GM19463 (cell line): ENCODE measurements at regions not wholly inside any gene's neighbourhood (a gene's known extent, or its start where the extent isn't known, plus 50 kb on each side); places are given as distances from the start of the nearest gene placed in this dataset.
"Not testable (repeated sequence)": the region's sequence is repeated elsewhere in the genome, so short reads cannot be mapped to it uniquely, and the experiment has no call there.

Experiments
- ATAC-seq: cut with Tn5 transposase; IDR thresholded peaks from one replicate; pipeline ENCODE4 v1.9.1; 2021; ENCODE audit warnings: mild to moderate bottlenecking, moderate library complexity; ENCODE audit not compliant: unreplicated experiment

GRCh38 chr14:106204063-106204462 is 677.7 kb downstream of the TMEM121 start:
- no peak for ATAC-seq

GRCh38 chr14:106207316-106207715 is 680.9 kb downstream of the TMEM121 start:
- no peak for ATAC-seq

- ATAC-seq: no peak
Observed at GRCh38 chr14:106208794-106209193, 682.4 kb downstream of the TMEM121 start.

- ATAC-seq: no peak
Observed at GRCh38 chr14:106209755-106210154, 683.4 kb downstream of the TMEM121 start.

GRCh38 chr14:106210650-106211049 is 684.3 kb downstream of the TMEM121 start:
- ATAC-seq: no peak

- ATAC-seq: no peak
Observed at GRCh38 chr14:106211334-106211900, 685.0 kb downstream of the TMEM121 start.

- no peak for ATAC-seq
Observed at GRCh38 chr14:106215229-106215628, 688.8 kb downstream of the TMEM121 start.

- ATAC-seq: no peak
Observed at GRCh38 chr14:106216679-106217078, 690.3 kb downstream of the TMEM121 start.

GRCh38 chr14:106218174-106218573 is 691.8 kb downstream of the TMEM121 start:
- no peak for ATAC-seq

GRCh38 chr14:106222311-106222710 is 695.9 kb downstream of the TMEM121 start:
- no peak for ATAC-seq

- no peak for ATAC-seq
Observed at GRCh38 chr14:106222731-106223130, 696.3 kb downstream of the TMEM121 start.

- no peak for ATAC-seq
Observed at GRCh38 chr14:106227793-106228192, 701.4 kb downstream of the TMEM121 start.

GRCh38 chr14:106228541-106229158 is 702.3 kb downstream of the TMEM121 start:
- ATAC-seq: no peak

- ATAC-seq: no peak
Observed at GRCh38 chr14:106230071-106230470, 703.7 kb downstream of the TMEM121 start.

GRCh38 chr14:106233191-106233590 is 706.8 kb downstream of the TMEM121 start:
- ATAC-seq: not testable (repeated sequence)

GRCh38 chr14:106234525-106235254 is 708.3 kb downstream of the TMEM121 start:
- not testable (repeated sequence) for ATAC-seq

- no peak for ATAC-seq
Observed at GRCh38 chr14:106235356-106236159, 709.2 kb downstream of the TMEM121 start.

- ATAC-seq: no peak
Observed at GRCh38 chr14:106248321-106249192, 722.2 kb downstream of the TMEM121 start.

- ATAC-seq: not testable (repeated sequence)
Observed at GRCh38 chr14:106253995-106254394, 727.6 kb downstream of the TMEM121 start.

- not testable (repeated sequence) for ATAC-seq
Observed at GRCh38 chr14:106257569-106257994, 731.2 kb downstream of the TMEM121 start.
